K562 (cell line): ENCODE measurements at regions not wholly inside any gene's neighbourhood (a gene's known extent, or its start where the extent isn't known, plus 50 kb on each side); places are given as distances from the start of the nearest gene placed in this dataset.

ENCODE experiments used
- MEIS2 ChIP-seq: fragments of 450-650 bp; IDR thresholded peaks from 2 replicates; pipeline ENCODE4 v1.6.1; 2014; ENCODE audit warnings: mild to moderate bottlenecking; ENCODE audit not compliant: partially characterized antibody
- SRF ChIP-seq, 2 experiments: fragments of 250-450, 450-650 bp in 1 of 2; sonication (Bioruptor Pico) in 1 of 2; sonication (generic) in 1 of 2; formaldehyde crosslinking; IDR thresholded peaks; 2 replicates each; pipeline versions ENCODE4 v1.5.0 to v1.5.1; 2020 to 2022; ENCODE audit warnings: mild to moderate bottlenecking in 1 of 2, missing genetic modification reagents in 1 of 2
- TCF7L2 ChIP-seq: fragments of 150-350 bp; IDR thresholded peaks from 2 replicates; pipeline ENCODE4 v1.6.1; 2016; ENCODE audit warnings: low read depth, mild to moderate bottlenecking, low read length, moderate library complexity
- ZNF449 ChIP-seq: fragments of 250-450 bp; sonication (Bioruptor Pico); IDR thresholded peaks from 2 replicates; pipeline ENCODE4 v1.8.0; 2022; ENCODE audit warnings: moderate library complexity, mild to moderate bottlenecking, inconsistent platforms
- ZNF695 ChIP-seq: fragments of 450-650 bp; formaldehyde crosslinking; IDR thresholded peaks from 2 replicates; pipeline ENCODE4 v1.4.0; 2020; ENCODE audit warnings: mild to moderate bottlenecking, moderate library complexity
- TF ChIP-seq, protein P1 (sequence below), 3 experiments: IDR thresholded peaks in 2 of 3; conservative IDR thresholded peaks in 1 of 3; 2 replicates each; pipeline ENCODE4 v1.5.1; 2011 to 2012; ENCODE audit warnings: low read length in 3 of 3, mild to moderate bottlenecking in 3 of 3, control low read depth in 2 of 3, improper control_type of control experiment in 1 of 3, inconsistent platforms in 1 of 3, low read depth in 1 of 3, mixed read lengths in 1 of 3, moderate library complexity in 1 of 3; ENCODE audit not compliant: insufficient read depth in 2 of 3
- TF ChIP-seq, protein P2 (sequence below): fragments of 250-450 bp; sonication (Bioruptor Pico); IDR thresholded peaks from 2 replicates; pipeline ENCODE4 v1.8.0; 2021; ENCODE audit warnings: moderate library complexity, mild to moderate bottlenecking, inconsistent platforms

DNA sequence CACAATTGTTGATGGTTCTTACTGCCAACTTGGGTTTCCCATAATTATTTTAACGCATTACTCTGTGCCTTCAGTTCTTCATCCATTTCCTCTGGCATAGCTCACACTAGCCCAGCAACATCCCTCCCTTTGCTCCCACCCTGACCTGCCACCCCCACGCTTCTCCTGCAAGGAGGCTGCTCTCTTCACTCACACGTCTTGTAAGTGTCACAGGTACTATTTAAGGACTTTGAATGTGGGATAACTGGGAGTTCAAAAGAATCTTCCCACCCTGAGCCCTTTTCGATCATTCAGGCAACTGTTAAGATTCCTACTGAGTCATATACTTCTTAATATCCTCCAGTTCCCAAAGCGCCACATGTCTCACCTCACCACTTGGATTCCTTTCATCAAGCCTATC, 95.4 kb downstream of the PXDC1 start:
- no peak for TF ChIP-seq SRF (CRISPR knock-in tag; IDR thresholded peaks at IDR 0.05)
- TF ChIP-seq MEIS2: no peak
- no peak for TF ChIP-seq ZNF695 (CRISPR knock-in tag)
- no peak for TF ChIP-seq ZNF449
- TF ChIP-seq, protein P1, sequence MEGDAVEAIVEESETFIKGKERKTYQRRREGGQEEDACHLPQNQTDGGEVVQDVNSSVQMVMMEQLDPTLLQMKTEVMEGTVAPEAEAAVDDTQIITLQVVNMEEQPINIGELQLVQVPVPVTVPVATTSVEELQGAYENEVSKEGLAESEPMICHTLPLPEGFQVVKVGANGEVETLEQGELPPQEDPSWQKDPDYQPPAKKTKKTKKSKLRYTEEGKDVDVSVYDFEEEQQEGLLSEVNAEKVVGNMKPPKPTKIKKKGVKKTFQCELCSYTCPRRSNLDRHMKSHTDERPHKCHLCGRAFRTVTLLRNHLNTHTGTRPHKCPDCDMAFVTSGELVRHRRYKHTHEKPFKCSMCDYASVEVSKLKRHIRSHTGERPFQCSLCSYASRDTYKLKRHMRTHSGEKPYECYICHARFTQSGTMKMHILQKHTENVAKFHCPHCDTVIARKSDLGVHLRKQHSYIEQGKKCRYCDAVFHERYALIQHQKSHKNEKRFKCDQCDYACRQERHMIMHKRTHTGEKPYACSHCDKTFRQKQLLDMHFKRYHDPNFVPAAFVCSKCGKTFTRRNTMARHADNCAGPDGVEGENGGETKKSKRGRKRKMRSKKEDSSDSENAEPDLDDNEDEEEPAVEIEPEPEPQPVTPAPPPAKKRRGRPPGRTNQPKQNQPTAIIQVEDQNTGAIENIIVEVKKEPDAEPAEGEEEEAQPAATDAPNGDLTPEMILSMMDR (IDR thresholded peaks at IDR 0.05 in 2 of 3, conservative IDR thresholded peaks at IDR 0.05 in 1 of 3; ENCODE audit: insufficient read depth in 2 of 3, low read depth in 1 of 3, low read length in 3 of 3): no peak
- TF ChIP-seq, protein P2, sequence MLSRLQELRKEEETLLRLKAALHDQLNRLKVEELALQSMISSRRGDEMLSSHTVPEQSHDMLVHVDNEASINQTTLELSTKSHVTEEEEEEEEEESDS (CRISPR knock-in tag): no peak
- no peak for TF ChIP-seq TCF7L2
